GM12878 (cell line): ENCODE measurements at regions not wholly inside any gene's neighbourhood (a gene's known extent, or its start where the extent isn't known, plus 50 kb on each side); places are given as distances from the start of the nearest gene placed in this dataset.

Experiments
- ATAC-seq: fragments of 200-7000 bp; cut with Tn5 transposase; 3 replicates; pipeline ENCODE4 v1.9.1; 2020; ENCODE audit warnings: mild to moderate bottlenecking, moderate library complexity
- BruUV-seq: library from RNA; stranded (reverse); fragments of 400-500 nt; replicated peaks from 2 replicates; lab custom pipeline; 2021; lab: Mats Ljungman, UMichigan
- CTCF ChIA-PET: fragments of 300-600 bp; sonication (Branson Sonifier 250); formaldehyde crosslinking; extraction: SDS; loops from one replicate; lab custom pipeline; 2021; ENCODE audit warnings: inconsistent platforms; lab: Yijun Ruan, JAX
- POLR2A ChIA-PET: fragments of 350-600 bp; formaldehyde crosslinking; extraction: SDS; loops from one replicate; lab custom pipeline; 2021; ENCODE audit warnings: inconsistent platforms; lab: Charles Lee
- RAD21 ChIA-PET: fragments of 300-600 bp; sonication (Branson Sonifier 250); formaldehyde crosslinking; loops from one replicate; lab custom pipeline; 2023; ENCODE audit warnings: antibody characterized with exemption; ENCODE audit not compliant: unreplicated experiment; lab: Charles Lee
- SMC1A ChIA-PET: fragments of 300-600 bp; sonication (Branson Sonifier 250); formaldehyde crosslinking; loops from one replicate; lab custom pipeline; 2023; ENCODE audit not compliant: unreplicated experiment, uncharacterized antibody; lab: Charles Lee
- DNase-seq: peaks from one replicate; pipeline ENCODE4 v3.0.0-alpha.2; 2011; ENCODE audit warnings: low read depth, low spot score
- FAIRE-seq: peaks from 3 replicates; lab custom pipeline; 2011; peaks lifted over from hg19 to GRCh38; lab: Jason Lieb, UNC
- H2AFZ ChIP-seq: 2 replicates; pipeline ENCODE4 v1.6.0; 2011; ENCODE audit warnings: low read depth, low read length, control low read depth; ENCODE audit not compliant: control insufficient read depth
- H3K27ac ChIP-seq: 2 replicates; pipeline ENCODE4 v1.5.1; 2011; ENCODE audit warnings: control low read depth; ENCODE audit not compliant: control insufficient read depth, insufficient read depth
- H3K27me3 ChIP-seq, 2 experiments: replicated peaks in 1 of 2; 2 replicates each; pipeline versions ENCODE4 v1.6.0 to v1.6.1; 2011; ENCODE audit warnings: low read length in 1 of 2; ENCODE audit not compliant: control insufficient read depth in 2 of 2, insufficient read depth in 2 of 2
- H3K36me3 ChIP-seq, 2 experiments: 2 replicates each; pipeline ENCODE4 v1.5.1; 2011; ENCODE audit warnings: low read length in 1 of 2; ENCODE audit not compliant: control insufficient read depth in 2 of 2, insufficient read depth in 2 of 2
- H3K4me1 ChIP-seq: 2 replicates; pipeline ENCODE4 v1.6.1; 2011; ENCODE audit warnings: mild to moderate bottlenecking, low read length, moderate library complexity, mixed read lengths; ENCODE audit not compliant: control insufficient read depth, insufficient read depth
- H3K4me2 ChIP-seq: 2 replicates; pipeline ENCODE4 v1.6.0; 2011; ENCODE audit warnings: control low read depth; ENCODE audit not compliant: control insufficient read depth, insufficient read depth
- H3K4me3 ChIP-seq: fragments of 200-600 bp; sonication (generic); 2 replicates; pipeline ENCODE4 v1.5.1; 2016
- H3K79me2 ChIP-seq: 2 replicates; pipeline ENCODE4 v1.6.0; 2011; ENCODE audit warnings: low read length; ENCODE audit not compliant: control insufficient read depth, insufficient read depth
- H3K9ac ChIP-seq: 2 replicates; pipeline ENCODE4 v1.8.0; 2011; ENCODE audit warnings: low read length, control low read depth, mixed read lengths; ENCODE audit not compliant: control insufficient read depth, insufficient read depth
- H3K9me3 ChIP-seq: replicated peaks from 3 replicates; pipeline ENCODE4 v1.5.1; 2011; ENCODE audit warnings: mild to moderate bottlenecking, low read length; ENCODE audit not compliant: control insufficient read depth, insufficient read depth
- H4K20me1 ChIP-seq: 2 replicates; pipeline ENCODE4 v1.6.0; 2011; ENCODE audit not compliant: control insufficient read depth, insufficient read depth
- HCFC1 ChIP-seq: fragments of 150-350 bp; IDR thresholded peaks from 2 replicates; pipeline ENCODE4 v1.6.1; 2014; ENCODE audit warnings: low read length
- RB1 ChIP-seq: fragments of 450-650 bp; formaldehyde crosslinking; IDR thresholded peaks from 2 replicates; pipeline ENCODE4 v1.6.1; 2017; ENCODE audit warnings: mild to moderate bottlenecking, borderline replicate concordance
- TBL1XR1 ChIP-seq: IDR thresholded peaks from 2 replicates; pipeline ENCODE4 v1.6.1; 2012; ENCODE audit warnings: low read depth, low read length, improper control_type of control experiment
- WGBS: methylation state at CpG from one replicate; pipeline ENCODE4 v1.1.6; 2016; ENCODE audit warnings: low lambda C conversion rate; ENCODE audit not compliant: insufficient replicate concordance, insufficient coverage; ENCODE audit errors: missing lambda C conversion rate; 5-methylcytosine and 5-hydroxymethylcytosine counted together
- in situ Hi-C: fragments of 300-500 bp; cut with MboI; formaldehyde crosslinking; loops from 9 replicates; pipeline ENCODE4 v1.14.3; 2018; ENCODE audit warnings: mixed read lengths
- intact Hi-C: fragments of 100-400 bp; cut with micrococcal nuclease; formaldehyde crosslinking; loops from one replicate; pipeline ENCODE4 v1.14.2; 2022; ENCODE audit not compliant: unreplicated experiment
- TF ChIP-seq, protein P1 (sequence below): fragments of 450-650 bp; formaldehyde crosslinking; IDR thresholded peaks from 2 replicates; pipeline ENCODE4 v1.4.0; 2020; ENCODE audit warnings: mild to moderate bottlenecking, moderate library complexity
- TF ChIP-seq, protein P2 (sequence below): IDR thresholded peaks from 2 replicates; pipeline ENCODE4 v1.6.1; 2012; ENCODE audit warnings: low read length, inconsistent platforms
- TF ChIP-seq, protein P3 (sequence below): fragments of 450-650 bp; IDR thresholded peaks from 2 replicates; pipeline ENCODE4 v1.6.1; 2018; ENCODE audit warnings: mild to moderate bottlenecking, low read depth, moderate library complexity; ENCODE audit not compliant: partially characterized antibody
- TF ChIP-seq, protein P4 (sequence below): fragments of 450-650 bp; formaldehyde crosslinking; IDR thresholded peaks from 2 replicates; pipeline ENCODE4 v1.5.0; 2022; ENCODE audit warnings: mild to moderate bottlenecking, missing genetic modification characterization

DNA sequence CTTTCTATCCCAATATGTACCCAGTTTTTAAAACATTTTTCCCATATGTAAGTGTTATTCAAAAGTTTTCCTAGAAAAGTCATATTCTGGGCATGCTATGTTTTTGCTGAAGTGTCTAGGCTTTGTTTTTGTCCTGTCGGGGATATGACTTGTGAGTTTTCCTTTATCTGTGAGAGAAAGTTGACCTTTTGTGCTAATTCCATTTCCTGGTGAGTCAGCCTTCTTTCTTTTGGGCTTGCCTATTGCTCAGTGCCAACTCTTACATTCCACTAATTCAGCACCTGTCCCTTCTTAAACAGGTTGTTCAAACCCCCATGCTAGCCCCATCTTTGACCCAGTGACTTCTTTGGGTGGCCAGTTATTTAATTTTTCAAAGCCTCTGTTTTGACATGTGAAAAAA lies 146.2 kb downstream of the AHR start (continued):
- TF ChIP-seq, protein P1, sequence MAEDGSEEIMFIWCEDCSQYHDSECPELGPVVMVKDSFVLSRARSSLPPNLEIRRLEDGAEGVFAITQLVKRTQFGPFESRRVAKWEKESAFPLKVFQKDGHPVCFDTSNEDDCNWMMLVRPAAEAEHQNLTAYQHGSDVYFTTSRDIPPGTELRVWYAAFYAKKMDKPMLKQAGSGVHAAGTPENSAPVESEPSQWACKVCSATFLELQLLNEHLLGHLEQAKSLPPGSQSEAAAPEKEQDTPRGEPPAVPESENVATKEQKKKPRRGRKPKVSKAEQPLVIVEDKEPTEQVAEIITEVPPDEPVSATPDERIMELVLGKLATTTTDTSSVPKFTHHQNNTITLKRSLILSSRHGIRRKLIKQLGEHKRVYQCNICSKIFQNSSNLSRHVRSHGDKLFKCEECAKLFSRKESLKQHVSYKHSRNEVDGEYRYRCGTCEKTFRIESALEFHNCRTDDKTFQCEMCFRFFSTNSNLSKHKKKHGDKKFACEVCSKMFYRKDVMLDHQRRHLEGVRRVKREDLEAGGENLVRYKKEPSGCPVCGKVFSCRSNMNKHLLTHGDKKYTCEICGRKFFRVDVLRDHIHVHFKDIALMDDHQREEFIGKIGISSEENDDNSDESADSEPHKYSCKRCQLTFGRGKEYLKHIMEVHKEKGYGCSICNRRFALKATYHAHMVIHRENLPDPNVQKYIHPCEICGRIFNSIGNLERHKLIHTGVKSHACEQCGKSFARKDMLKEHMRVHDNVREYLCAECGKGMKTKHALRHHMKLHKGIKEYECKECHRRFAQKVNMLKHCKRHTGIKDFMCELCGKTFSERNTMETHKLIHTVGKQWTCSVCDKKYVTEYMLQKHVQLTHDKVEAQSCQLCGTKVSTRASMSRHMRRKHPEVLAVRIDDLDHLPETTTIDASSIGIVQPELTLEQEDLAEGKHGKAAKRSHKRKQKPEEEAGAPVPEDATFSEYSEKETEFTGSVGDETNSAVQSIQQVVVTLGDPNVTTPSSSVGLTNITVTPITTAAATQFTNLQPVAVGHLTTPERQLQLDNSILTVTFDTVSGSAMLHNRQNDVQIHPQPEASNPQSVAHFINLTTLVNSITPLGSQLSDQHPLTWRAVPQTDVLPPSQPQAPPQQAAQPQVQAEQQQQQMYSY = no peak
- no peak for TF ChIP-seq RB1

DNA sequence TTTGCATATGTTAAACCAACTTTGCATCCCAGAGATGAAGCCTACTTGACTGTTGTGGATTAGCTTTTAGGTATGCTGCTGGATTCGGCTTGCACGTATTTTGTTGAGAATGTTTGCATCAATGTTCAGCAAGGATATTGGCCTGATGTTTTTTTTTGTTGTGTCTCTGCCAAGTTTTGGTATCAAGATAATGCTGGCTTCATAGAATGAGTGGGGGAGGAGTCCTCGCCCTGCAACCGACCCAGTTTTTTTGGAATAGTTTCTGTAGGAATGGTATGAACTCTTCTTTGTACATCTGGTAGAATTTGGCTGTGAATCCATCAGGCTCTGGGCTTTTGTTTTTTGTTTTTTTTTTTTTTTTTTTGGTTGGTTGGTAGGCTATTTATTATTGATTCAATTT lies 147.9 kb downstream of the AHR start:
- no TSS peak for BruUV-seq
- no peak for DNase-seq
- in situ Hi-C loops = no loop called here
- TF ChIP-seq TBL1XR1 (no peak), HCFC1 (no peak)
- TF ChIP-seq, protein P2, sequence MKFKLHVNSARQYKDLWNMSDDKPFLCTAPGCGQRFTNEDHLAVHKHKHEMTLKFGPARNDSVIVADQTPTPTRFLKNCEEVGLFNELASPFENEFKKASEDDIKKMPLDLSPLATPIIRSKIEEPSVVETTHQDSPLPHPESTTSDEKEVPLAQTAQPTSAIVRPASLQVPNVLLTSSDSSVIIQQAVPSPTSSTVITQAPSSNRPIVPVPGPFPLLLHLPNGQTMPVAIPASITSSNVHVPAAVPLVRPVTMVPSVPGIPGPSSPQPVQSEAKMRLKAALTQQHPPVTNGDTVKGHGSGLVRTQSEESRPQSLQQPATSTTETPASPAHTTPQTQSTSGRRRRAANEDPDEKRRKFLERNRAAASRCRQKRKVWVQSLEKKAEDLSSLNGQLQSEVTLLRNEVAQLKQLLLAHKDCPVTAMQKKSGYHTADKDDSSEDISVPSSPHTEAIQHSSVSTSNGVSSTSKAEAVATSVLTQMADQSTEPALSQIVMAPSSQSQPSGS = no peak
- TF ChIP-seq, protein P3, sequence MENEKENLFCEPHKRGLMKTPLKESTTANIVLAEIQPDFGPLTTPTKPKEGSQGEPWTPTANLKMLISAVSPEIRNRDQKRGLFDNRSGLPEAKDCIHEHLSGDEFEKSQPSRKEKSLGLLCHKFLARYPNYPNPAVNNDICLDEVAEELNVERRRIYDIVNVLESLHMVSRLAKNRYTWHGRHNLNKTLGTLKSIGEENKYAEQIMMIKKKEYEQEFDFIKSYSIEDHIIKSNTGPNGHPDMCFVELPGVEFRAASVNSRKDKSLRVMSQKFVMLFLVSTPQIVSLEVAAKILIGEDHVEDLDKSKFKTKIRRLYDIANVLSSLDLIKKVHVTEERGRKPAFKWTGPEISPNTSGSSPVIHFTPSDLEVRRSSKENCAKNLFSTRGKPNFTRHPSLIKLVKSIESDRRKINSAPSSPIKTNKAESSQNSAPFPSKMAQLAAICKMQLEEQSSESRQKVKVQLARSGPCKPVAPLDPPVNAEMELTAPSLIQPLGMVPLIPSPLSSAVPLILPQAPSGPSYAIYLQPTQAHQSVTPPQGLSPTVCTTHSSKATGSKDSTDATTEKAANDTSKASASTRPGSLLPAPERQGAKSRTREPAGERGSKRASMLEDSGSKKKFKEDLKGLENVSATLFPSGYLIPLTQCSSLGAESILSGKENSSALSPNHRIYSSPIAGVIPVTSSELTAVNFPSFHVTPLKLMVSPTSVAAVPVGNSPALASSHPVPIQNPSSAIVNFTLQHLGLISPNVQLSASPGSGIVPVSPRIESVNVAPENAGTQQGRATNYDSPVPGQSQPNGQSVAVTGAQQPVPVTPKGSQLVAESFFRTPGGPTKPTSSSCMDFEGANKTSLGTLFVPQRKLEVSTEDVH = no peak
- TF ChIP-seq, protein P4, sequence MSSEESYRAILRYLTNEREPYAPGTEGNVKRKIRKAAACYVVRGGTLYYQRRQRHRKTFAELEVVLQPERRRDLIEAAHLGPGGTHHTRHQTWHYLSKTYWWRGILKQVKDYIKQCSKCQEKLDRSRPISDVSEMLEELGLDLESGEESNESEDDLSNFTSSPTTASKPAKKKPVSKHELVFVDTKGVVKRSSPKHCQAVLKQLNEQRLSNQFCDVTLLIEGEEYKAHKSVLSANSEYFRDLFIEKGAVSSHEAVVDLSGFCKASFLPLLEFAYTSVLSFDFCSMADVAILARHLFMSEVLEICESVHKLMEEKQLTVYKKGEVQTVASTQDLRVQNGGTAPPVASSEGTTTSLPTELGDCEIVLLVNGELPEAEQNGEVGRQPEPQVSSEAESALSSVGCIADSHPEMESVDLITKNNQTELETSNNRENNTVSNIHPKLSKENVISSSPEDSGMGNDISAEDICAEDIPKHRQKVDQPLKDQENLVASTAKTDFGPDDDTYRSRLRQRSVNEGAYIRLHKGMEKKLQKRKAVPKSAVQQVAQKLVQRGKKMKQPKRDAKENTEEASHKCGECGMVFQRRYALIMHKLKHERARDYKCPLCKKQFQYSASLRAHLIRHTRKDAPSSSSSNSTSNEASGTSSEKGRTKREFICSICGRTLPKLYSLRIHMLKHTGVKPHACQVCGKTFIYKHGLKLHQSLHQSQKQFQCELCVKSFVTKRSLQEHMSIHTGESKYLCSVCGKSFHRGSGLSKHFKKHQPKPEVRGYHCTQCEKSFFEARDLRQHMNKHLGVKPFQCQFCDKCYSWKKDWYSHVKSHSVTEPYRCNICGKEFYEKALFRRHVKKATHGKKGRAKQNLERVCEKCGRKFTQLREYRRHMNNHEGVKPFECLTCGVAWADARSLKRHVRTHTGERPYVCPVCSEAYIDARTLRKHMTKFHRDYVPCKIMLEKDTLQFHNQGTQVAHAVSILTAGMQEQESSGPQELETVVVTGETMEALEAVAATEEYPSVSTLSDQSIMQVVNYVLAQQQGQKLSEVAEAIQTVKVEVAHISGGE = no peak

More for the DNA sequence above, 147.9 kb downstream of the AHR start:
- ChIA-PET SMC1A (no interaction called here), CTCF (no interaction called here), POLR2A (interaction anchor here (0.6 kb wide), 1 partner anchor 729 kb away, joined by 3 read pairs; no protein-coding TSS in a partner anchor), RAD21 (interaction anchor here (0.7 kb wide), 1 partner anchor 215 kb away, joined by 4 read pairs; no protein-coding TSS in a partner anchor)
- H3K27me3 ChIP-seq = no peaks in the 10 kb centered on the region
- no peaks in the 10 kb centered on the region for H3K36me3 ChIP-seq
- FAIRE-seq (no peak), ATAC-seq (no peak)
- no peak overlapping the region for H3K27ac ChIP-seq
- no peak overlapping the region for H3K9ac ChIP-seq
- H3K79me2 ChIP-seq = no peaks in the 10 kb centered on the region
- no peak overlapping the region for H2AFZ ChIP-seq
- no peak overlapping the region for H3K4me2 ChIP-seq
- H3K4me3 ChIP-seq = no peak overlapping the region
- 89% methylated on average over 4 of the region's 4 CpGs for WGBS
- no peaks in the 10 kb centered on the region for H3K4me1 ChIP-seq
- intact Hi-C loops = no loop called here
- no peaks in the 10 kb centered on the region for H4K20me1 ChIP-seq
- no peaks in the 10 kb centered on the region; the same call in 1 of the 3 replicates for H3K9me3 ChIP-seq
